Neural progenitor cell (in vitro differentiated cells): ENCODE measurements at regions not wholly inside any gene's neighbourhood (a gene's known extent, or its start where the extent isn't known, plus 50 kb on each side); places are given as distances from the start of the nearest gene placed in this dataset.

Source experiments
- DNase-seq: peaks from one replicate; pipeline ENCODE4 v3.0.0-alpha.2; 2016; ENCODE audit warnings: low spot score
- H2AFZ ChIP-seq: fragments of 200-600 bp; sonication (generic); replicated peaks from 2 replicates; pipeline ENCODE4 v1.6.1; 2016; ENCODE audit warnings: antibody characterized with exemption
- H3F3A ChIP-seq: fragments of 200-600 bp; sonication (generic); 2 replicates; pipeline ENCODE4 v1.6.1; 2016; ENCODE audit warnings: antibody characterized with exemption, low read depth
- H3K27ac ChIP-seq: fragments of 200-600 bp; sonication (generic); 2 replicates; pipeline ENCODE4 v1.5.1; 2016; ENCODE audit warnings: mild to moderate bottlenecking
- H3K27me3 ChIP-seq: fragments of 200-600 bp; sonication (generic); 2 replicates; pipeline ENCODE4 v1.6.1; 2016; ENCODE audit warnings: mild to moderate bottlenecking, moderate library complexity
- H3K36me3 ChIP-seq: fragments of 200-600 bp; sonication (generic); 2 replicates; pipeline ENCODE4 v1.5.1; 2016
- H3K4me1 ChIP-seq: fragments of 200-600 bp; sonication (generic); 2 replicates; pipeline ENCODE4 v1.6.1; 2016; ENCODE audit warnings: mixed run types
- H3K4me2 ChIP-seq: fragments of 200-600 bp; sonication (generic); 2 replicates; pipeline ENCODE4 v1.6.1; 2016
- H3K4me3 ChIP-seq: fragments of 200-600 bp; sonication (generic); 2 replicates; pipeline ENCODE4 v1.5.1; 2016
- H3K79me2 ChIP-seq: fragments of 200-600 bp; sonication (generic); 2 replicates; pipeline ENCODE4 v1.6.1; 2016; ENCODE audit warnings: low read depth
- H3K9ac ChIP-seq: fragments of 200-600 bp; sonication (generic); 2 replicates; pipeline ENCODE4 v1.6.1; 2016
- H3K9me3 ChIP-seq: fragments of 200-600 bp; sonication (generic); 2 replicates; pipeline ENCODE4 v1.5.1; 2016; ENCODE audit warnings: low read depth
- H4K20me1 ChIP-seq: fragments of 200-600 bp; sonication (generic); 2 replicates; pipeline ENCODE4 v1.6.1; 2016; ENCODE audit warnings: low read depth
- H3K27ac Mint-ChIP-seq: 3 replicates; pipeline ENCODE4 v1.8.0; 2021; ENCODE audit warnings: mixed read lengths
- H3K27me3 Mint-ChIP-seq: 2 replicates; pipeline ENCODE4 v1.8.0; 2022; ENCODE audit warnings: low read depth, mild to moderate bottlenecking, inconsistent platforms, moderate library complexity, mixed read lengths; ENCODE audit not compliant: insufficient read depth
- H3K36me3 Mint-ChIP-seq: 3 replicates; pipeline ENCODE4 v1.8.0; 2021; ENCODE audit warnings: mixed read lengths
- H3K4me1 Mint-ChIP-seq: 3 replicates; pipeline ENCODE4 v1.8.0; 2021; ENCODE audit warnings: mixed read lengths
- H3K4me3 Mint-ChIP-seq: 3 replicates; pipeline ENCODE4 v1.8.0; 2021; ENCODE audit warnings: mild to moderate bottlenecking, moderate library complexity, mixed read lengths
- H3K9me3 Mint-ChIP-seq: 3 replicates; pipeline ENCODE4 v1.8.0; 2020; ENCODE audit warnings: mixed read lengths
- CTCF ChIP-seq: fragments of 200-600 bp; sonication (generic); IDR thresholded peaks from 2 replicates; pipeline ENCODE4 v1.5.1; 2017; ENCODE audit warnings: antibody characterized with exemption, mild to moderate bottlenecking
- EZH2 ChIP-seq: fragments of 200-600 bp; sonication (generic); IDR thresholded peaks from 2 replicates; pipeline ENCODE4 v1.6.1; 2017; ENCODE audit warnings: antibody characterized with exemption, mild to moderate bottlenecking, moderate library complexity
- EZH2phosphoT487 ChIP-seq: fragments of 200-600 bp; sonication (generic); IDR thresholded peaks from 2 replicates; pipeline ENCODE4 v1.6.1; 2017; ENCODE audit warnings: antibody characterized with exemption

- no peak overlapping the region for H3K27ac Mint-ChIP-seq
- H2AFZ ChIP-seq = no peak overlapping the region
Observed at GRCh38 chr5:167716126-167716775, 575.2 kb upstream of the WWC1 start.

GRCh38 chr5:167720259-167720658 is 571.2 kb upstream of the WWC1 start:
- no peaks in the 10 kb centered on the region for H4K20me1 ChIP-seq
- H3K79me2 ChIP-seq = no peaks in the 10 kb centered on the region
- no peak overlapping the region for H3K4me3 ChIP-seq
- Mint-ChIP-seq H3K27ac (no peak overlapping the region), H3K4me3 (no peak overlapping the region), H3K9me3 (no peaks in the 10 kb centered on the region), H3K4me1 (peaks cover 36% of the 10 kb centered on the region), H3K36me3 (peaks cover 9% of the 10 kb centered on the region), H3K27me3 (no peaks in the 10 kb centered on the region)
- no peak overlapping the region for H3K4me2 ChIP-seq
- H3K27ac ChIP-seq = no peak overlapping the region
- peaks cover 1% of the 10 kb centered on the region for H3K4me1 ChIP-seq
- no peaks in the 10 kb centered on the region for H3K36me3 ChIP-seq
- no peaks in the 10 kb centered on the region for H3K9me3 ChIP-seq
- no peaks in the 10 kb centered on the region for H3F3A ChIP-seq
- no peak for TF ChIP-seq EZH2
- TF ChIP-seq CTCF = no peak
- TF ChIP-seq EZH2phosphoT487 = no peak
- no peak for DNase-seq
- H2AFZ ChIP-seq = no peak overlapping the region
- H3K9ac ChIP-seq = no peak overlapping the region
- no peaks in the 10 kb centered on the region for H3K27me3 ChIP-seq

More at GRCh38 chr5:167716126-167716775, 575.2 kb upstream of the WWC1 start:
- H3K27me3 Mint-ChIP-seq = no peaks in the 10 kb centered on the region
- Histone ChIP-seq H4K20me1 (no peaks in the 10 kb centered on the region), H3K9ac (no peak overlapping the region), H3K27ac (no peak overlapping the region), H3K79me2 (no peaks in the 10 kb centered on the region), H3K36me3 (no peaks in the 10 kb centered on the region), H3K9me3 (no peaks in the 10 kb centered on the region), H3K4me1 (no peaks in the 10 kb centered on the region), H3K27me3 (no peaks in the 10 kb centered on the region), H3K4me3 (no peak overlapping the region), H3F3A (no peaks in the 10 kb centered on the region), H3K4me2 (no peak overlapping the region)
- no peak for TF ChIP-seq EZH2phosphoT487
- no peak for TF ChIP-seq CTCF
- no peak for TF ChIP-seq EZH2
- no peak overlapping the region for H3K4me3 Mint-ChIP-seq
- DNase-seq = no peak
- peaks cover 11% of the 10 kb centered on the region for H3K36me3 Mint-ChIP-seq
- peaks cover 18% of the 10 kb centered on the region for H3K4me1 Mint-ChIP-seq
- no peaks in the 10 kb centered on the region for H3K9me3 Mint-ChIP-seq

GRCh38 chr5:167720676-167721260 is 570.7 kb upstream of the WWC1 start:
- no peak overlapping the region for H3K4me2 ChIP-seq
- Mint-ChIP-seq H3K27ac (no peak overlapping the region), H3K4me1 (peaks cover 41% of the 10 kb centered on the region)

More at GRCh38 chr5:167720676-167721260, 570.7 kb upstream of the WWC1 start:
- no peak overlapping the region for H3K4me3 ChIP-seq
- no peak overlapping the region for H3K4me3 Mint-ChIP-seq
- no peaks in the 10 kb centered on the region for H3K36me3 ChIP-seq
- H4K20me1 ChIP-seq = no peaks in the 10 kb centered on the region
- H3K79me2 ChIP-seq = no peaks in the 10 kb centered on the region
- H3K36me3 Mint-ChIP-seq = peaks cover 9% of the 10 kb centered on the region
- H3K27me3 ChIP-seq = no peaks in the 10 kb centered on the region
- TF ChIP-seq CTCF (no peak), EZH2 (no peak), EZH2phosphoT487 (no peak)
- no peaks in the 10 kb centered on the region for H3K27me3 Mint-ChIP-seq
- peaks cover 6% of the 10 kb centered on the region for H3K4me1 ChIP-seq
- H3K9ac ChIP-seq = no peak overlapping the region
- no peak overlapping the region for H2AFZ ChIP-seq
- no peaks in the 10 kb centered on the region for H3F3A ChIP-seq
- no peaks in the 10 kb centered on the region for H3K9me3 ChIP-seq
- DNase-seq = no peak
- H3K27ac ChIP-seq = no peak overlapping the region
- H3K9me3 Mint-ChIP-seq = no peaks in the 10 kb centered on the region
